PFSK-1 (cell line): ENCODE measurements at regions not wholly inside any gene's neighbourhood (a gene's known extent, or its start where the extent isn't known, plus 50 kb on each side); places are given as distances from the start of the nearest gene placed in this dataset.

Experiments used
- POLR2AphosphoS5 ChIP-seq: IDR thresholded peaks from 2 replicates; pipeline ENCODE4 v1.6.1; 2012; ENCODE audit warnings: low read depth, mild to moderate bottlenecking, control low read depth, low read length, moderate library complexity
- SIN3A ChIP-seq: IDR thresholded peaks from 2 replicates; pipeline ENCODE4 v1.6.1; 2012; ENCODE audit warnings: mild to moderate bottlenecking, low read length, moderate library complexity, borderline replicate concordance; ENCODE audit not compliant: insufficient read depth
- TAF1 ChIP-seq: IDR thresholded peaks from 2 replicates; pipeline ENCODE4 v1.6.1; 2012; ENCODE audit warnings: low read length, control low read depth, borderline replicate concordance; ENCODE audit not compliant: insufficient read depth

- TF ChIP-seq TAF1 (no peak), POLR2AphosphoS5 (no peak), SIN3A (no peak)
These were observed 55.2 kb upstream of the KCNH8 start for GRCh38 chr3:19093084-19093483.
